ENCODE measurements at regions not wholly inside any gene's neighbourhood (a gene's known extent, or its start where the extent isn't known, plus 50 kb on each side); places are given as distances from the start of the nearest gene placed in this dataset.

GRCh38 chr2:14543284-14543683, 89.2 kb upstream of the LRATD1 start:
- Histone ChIP-seq H3K79me1 (ENCODE audit: insufficient read depth, low read depth, low read length, poor library complexity, severe bottlenecking) (no peaks in the 10 kb centered on the region), H3K56ac (ENCODE audit: insufficient read length, low read depth, low read length) (no peak overlapping the region), H3K9me3 (ENCODE audit: control insufficient read depth, low read depth, low read length) (no peaks in the 10 kb centered on the region), H4K5ac (ENCODE audit: insufficient read length, low read depth, low read length) (no peak overlapping the region), H3K23me2 (ENCODE audit: insufficient read length, low read depth, low read length, poor library complexity, severe bottlenecking) (no peaks in the 10 kb centered on the region), H3K18ac (ENCODE audit: insufficient read length, low read depth, low read length) (no peak overlapping the region), H3K4me1 (ENCODE audit: insufficient read depth, low read length) (no peaks in the 10 kb centered on the region), H4K8ac (replicated peaks; ENCODE audit: insufficient read length, low read depth, low read length) (no peak overlapping the region), H2AK5ac (ENCODE audit: insufficient read length, low read length) (no peak overlapping the region), H3K9ac (ENCODE audit: extremely low read depth, insufficient read length, low read length) (no peak overlapping the region), H3K14ac (ENCODE audit: insufficient read depth, low read length) (no peak overlapping the region), H3T11ph (ENCODE audit: low read length) (no peak overlapping the region), H2BK15ac (ENCODE audit: low read depth, low read length) (no peak overlapping the region), H4K20me1 (ENCODE audit: control insufficient read depth, insufficient read depth, insufficient read length) (no peaks in the 10 kb centered on the region), H3K4ac (ENCODE audit: low read depth, low read length) (no peak overlapping the region), H3K23ac (ENCODE audit: insufficient read length, low read depth, low read length) (no peak overlapping the region), H2BK5ac (ENCODE audit: insufficient read length, low read length) (no peak overlapping the region), H3K27ac (ENCODE audit: insufficient read length, low read depth, low read length) (no peak overlapping the region), H4K91ac (ENCODE audit: insufficient read length, low read depth, low read length) (no peak overlapping the region), H2AFZ (ENCODE audit: low read length) (no peak overlapping the region), H3K4me2 (ENCODE audit: insufficient read depth, insufficient read length, low read length) (no peak overlapping the region), H3K79me2 (ENCODE audit: insufficient read depth, low read length) (no peaks in the 10 kb centered on the region), H2BK20ac (ENCODE audit: low read depth, low read length, poor library complexity, severe bottlenecking) (no peak overlapping the region), H2BK120ac (ENCODE audit: low read depth, low read length, poor library complexity, severe bottlenecking) (no peak overlapping the region), H3K27me3 (ENCODE audit: insufficient read depth, low read length) (no peaks in the 10 kb centered on the region), H2BK12ac (ENCODE audit: insufficient read length, low read depth, low read length) (no peak overlapping the region)
- no CpG with 5 or more reads among the region's 4 CpGs for WGBS (ENCODE audit: extremely low coverage, insufficient read length, low lambda C conversion rate)
- no peak for DNase-seq
- no peak for TF ChIP-seq CTCF (conservative IDR thresholded peaks at IDR 0.05)
- Mint-ChIP-seq H3K27ac (no peak overlapping the region), H3K9me3 (peaks cover 9 to 13% of the 10 kb centered on the region in 2 experiments), H3K4me1 (no peaks in the 10 kb centered on the region), H3K36me3 (ENCODE audit: insufficient read depth in 1 of 3, low read depth in 3 of 3) (peaks cover 3 to 7% (median 3%) of the 10 kb centered on the region in 3 experiments; a peak in 3 of 7 replicates), H3K27me3 (ENCODE audit: low read depth) (no peaks in the 10 kb centered on the region), H3K4me3 (no peak overlapping the region)
